SK-N-DZ (cell line): ENCODE measurements at regions not wholly inside any gene's neighbourhood (a gene's known extent, or its start where the extent isn't known, plus 50 kb on each side); places are given as distances from the start of the nearest gene placed in this dataset.

Experiments used
- DNase-seq: peaks from one replicate; pipeline ENCODE4 v3.0.0-alpha.2; 2015; ENCODE audit warnings: low spot score

DNA sequence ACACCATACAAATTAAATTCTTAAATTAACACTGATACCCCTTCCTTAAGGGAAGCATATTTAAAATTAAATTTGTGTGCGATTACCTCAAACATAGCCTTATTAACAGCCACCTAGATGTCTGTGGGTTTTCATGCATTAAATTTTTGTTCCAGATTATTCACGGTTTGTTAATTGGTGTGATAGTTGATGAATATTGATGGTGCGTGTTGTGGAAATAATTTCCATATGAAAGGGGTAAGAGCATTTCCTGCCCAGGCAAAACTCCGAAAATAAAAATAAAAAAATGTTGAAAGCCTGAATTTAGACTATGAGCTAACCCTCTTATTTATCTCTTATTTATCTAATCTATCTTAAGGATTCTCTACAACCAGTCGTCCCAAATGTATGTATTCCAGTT lies 679.3 kb upstream of the CELF2 start:
- DNase-seq: no peak

DNA sequence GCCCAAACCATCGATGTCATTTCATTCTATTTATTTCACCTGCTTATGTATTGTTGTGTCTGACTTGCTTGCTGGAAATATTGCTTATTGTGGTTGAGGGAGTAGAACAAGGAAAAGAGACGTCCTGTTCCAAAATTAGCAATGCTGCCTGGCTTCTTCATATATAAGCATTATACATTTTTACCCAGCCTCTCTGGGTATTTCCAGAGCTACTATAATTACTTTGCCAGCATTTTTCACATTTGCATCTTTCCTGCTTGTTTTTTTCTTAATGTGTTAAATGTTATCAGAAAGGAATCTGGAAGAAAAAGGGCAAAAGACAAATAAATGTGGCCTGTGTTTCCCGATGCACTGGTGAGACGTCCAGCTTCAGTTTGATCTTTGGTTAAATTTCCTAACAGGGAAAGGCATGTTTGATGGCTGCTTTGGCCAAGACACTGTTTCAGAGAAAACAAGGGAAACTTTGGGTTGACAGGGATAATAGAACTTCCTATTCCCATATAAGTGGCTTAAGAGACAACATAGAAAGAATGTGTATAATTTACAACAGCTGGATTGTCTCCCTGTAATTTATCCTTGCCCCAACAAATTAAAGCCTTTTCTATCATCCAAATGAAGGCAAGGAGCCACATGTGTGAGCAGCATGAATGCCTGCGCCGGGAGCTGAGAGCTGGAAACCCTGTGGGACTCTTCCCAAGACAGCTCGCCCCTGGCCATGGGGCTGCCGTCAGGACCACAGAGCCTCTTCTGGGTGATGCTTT lies 671.1 kb upstream of the CELF2 start:
- DNase-seq: no peak

DNA sequence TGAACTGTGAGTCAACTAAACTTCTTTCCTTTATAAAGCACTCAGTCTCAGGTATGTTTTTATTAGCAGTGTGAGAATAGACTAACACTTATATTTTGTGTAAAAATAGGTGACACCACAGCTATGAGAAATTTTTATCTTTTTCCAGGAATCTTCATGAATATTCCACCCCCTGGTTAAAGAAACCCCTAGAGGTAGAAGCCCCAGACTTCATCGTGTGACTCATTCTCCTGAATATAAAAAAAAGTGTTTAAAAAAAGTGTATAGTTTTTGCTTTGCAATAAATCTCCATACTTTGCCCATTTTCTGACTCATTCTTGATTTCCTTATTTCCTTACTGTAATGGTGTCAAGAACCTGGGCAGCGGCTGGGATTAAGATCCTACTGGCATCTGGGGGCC lies 667.6 kb upstream of the CELF2 start:
- no peak for DNase-seq

DNA sequence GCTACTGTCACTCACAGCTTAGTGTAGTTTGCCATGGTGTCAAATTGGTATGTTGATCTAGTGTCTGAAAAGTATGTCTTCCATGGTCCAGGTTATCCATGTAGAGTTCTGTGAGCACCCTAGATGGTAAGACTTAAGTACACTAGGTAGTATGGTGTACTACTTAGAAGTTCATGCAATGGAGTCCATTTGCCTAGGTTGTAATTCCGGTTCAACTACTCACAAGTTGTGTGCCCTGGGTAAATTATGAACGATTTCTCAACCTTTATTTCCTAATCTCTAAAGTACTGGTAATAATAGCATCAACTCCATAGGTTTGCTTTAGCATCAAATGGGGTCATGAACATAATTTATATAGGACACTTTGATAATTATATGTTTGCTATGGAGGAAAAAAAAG lies 666.2 kb upstream of the CELF2 start:
- DNase-seq: no peak

DNA sequence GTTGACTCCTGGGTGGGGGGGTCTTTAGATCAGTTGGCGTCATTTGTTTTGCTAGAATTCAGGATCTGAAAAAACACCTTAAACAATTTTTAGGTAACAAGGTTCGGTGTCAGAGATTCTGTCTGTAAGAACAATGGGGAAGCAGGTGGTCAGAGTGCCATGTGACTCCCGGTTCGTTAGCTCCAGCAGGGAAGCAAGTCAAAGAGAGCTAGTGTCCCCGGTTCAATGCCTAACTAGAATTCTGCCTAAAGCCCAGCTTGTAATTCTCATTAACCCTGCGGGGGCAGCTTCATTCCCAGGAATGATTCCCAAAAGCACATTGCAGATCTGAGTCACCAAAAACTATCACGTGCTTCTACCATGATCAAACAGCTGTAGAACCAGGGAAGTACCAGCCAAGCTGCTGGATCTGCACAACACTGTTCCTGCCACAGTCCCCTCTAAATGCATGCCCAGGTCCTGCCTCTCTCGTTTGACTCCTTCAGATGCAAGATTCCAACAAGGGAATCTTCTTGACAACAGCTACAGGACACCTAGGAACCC lies 664.3 kb upstream of the CELF2 start:
- no peak for DNase-seq

DNA sequence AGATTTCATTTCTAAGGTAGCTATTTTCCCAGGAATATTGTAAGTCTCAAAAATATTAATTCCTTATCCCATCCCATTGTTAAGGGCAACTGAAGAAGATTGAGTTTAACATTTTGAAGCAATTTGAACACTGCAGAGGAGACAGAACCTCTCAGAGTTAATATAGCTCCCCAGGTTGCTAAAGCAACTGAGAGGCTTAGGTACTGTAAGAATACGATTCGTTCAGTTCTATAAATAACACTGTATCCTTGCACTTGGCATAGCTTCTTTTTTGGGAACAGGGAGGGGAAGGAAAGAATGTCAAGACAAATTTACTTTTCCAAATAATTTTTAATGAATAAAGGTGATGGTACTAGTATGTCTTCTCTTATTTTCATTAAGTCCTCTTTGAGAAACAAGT lies 658.4 kb upstream of the CELF2 start:
- no peak for DNase-seq

DNA sequence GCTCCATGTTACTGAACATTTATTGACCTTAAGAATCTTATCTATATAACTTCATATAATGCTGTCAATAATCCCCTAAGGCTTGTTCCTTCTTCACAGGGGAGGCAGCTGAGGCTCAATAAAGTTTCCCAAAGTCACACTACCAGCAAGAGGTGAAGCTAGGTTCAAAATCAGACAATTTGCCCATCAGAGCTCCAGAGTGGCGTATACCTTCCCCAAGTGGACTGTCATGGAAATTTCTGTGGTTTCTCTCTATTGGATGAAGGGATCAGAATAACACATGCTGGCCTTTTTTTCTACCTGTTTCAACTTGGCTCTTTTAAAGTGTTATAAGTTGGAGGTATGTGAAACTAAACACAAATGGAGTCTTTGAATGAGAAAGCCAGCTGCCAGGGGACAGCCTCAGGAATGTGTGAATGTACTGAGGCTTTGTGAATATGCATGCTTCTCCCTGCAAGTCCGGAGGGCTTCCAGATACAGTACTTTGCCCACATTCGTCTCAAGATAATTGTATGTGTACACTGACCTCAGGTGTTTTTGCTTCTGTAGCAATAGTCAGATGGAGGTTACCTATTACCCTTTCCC lies 656.3 kb upstream of the CELF2 start:
- DNase-seq: no peak

DNA sequence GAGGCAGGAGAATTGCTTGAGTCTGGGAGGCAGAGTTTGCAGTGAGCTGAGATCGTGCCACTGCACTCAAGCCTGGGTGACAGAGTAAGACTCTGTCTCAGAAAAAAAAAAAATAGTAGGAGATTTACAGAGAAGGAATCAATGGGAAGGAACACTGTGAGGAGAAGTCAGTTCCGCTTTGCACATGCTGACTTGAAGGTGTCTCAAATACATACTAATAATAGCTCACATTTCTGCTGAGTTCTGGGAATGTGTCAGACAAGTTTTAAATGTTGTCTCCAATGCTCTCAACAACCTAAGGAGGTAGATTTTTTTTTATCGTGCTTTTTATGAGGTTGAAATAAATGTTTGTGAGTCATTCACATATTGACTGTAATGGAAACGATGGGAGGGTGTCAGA lies 654.9 kb upstream of the CELF2 start:
- no peak for DNase-seq

DNA sequence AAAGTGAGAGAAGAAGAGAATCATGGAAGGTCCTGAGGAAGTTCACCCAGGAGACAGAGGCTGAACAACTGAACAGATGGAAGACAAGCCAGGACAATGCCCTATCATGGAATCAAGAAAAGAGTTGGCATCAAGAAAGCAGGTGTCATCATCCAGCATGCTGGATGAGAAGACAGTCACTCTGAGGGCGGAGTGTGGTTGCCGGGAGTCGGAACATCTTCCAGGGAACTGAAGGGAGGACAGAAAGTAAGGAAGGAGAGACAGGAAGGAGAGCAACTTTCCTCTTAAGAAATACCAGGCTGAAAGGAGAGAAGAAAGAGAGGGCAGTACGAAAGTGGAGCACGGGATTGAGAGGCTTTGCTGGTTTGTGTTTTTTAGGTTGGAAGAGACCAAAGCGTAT lies 654.5 kb upstream of the CELF2 start:
- no peak for DNase-seq

DNA sequence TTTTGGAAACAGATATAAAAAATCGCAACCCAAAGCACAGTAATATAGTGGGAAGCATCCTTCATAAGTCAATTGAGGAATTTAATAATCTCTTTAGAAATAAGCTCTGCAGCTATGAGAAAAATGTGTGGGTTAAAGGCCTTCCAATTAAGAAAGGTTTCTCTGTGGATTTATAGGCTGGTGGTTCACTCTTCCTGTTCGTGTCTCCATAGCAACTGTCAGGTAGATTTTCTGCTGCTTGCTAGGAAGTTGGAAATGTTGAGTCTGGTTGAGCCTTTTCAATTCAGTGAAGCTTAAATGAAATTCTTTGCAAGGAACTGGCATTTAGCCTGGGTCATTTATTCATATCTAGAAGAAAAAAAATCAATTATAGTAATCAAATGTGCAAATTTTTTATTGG lies 652.8 kb upstream of the CELF2 start:
- DNase-seq: no peak

DNA sequence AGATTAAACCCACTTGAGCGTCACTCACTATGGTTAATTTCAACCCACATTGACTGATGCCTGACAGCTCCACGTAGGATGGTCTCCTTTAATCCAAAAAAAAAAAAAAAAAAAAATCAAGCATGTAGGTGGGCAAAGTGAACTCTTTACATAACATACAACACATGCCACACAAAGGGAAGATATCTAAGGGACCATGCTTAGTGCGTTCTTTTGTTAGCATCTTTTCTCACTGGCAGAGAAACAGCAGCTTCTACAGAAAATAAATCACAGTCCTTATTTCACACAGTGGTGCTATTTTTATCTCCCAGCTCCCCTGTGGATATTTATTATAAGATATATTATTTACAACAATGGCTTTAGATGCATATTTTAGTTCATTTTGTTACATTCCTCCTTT lies 652.0 kb upstream of the CELF2 start:
- DNase-seq: no peak

DNA sequence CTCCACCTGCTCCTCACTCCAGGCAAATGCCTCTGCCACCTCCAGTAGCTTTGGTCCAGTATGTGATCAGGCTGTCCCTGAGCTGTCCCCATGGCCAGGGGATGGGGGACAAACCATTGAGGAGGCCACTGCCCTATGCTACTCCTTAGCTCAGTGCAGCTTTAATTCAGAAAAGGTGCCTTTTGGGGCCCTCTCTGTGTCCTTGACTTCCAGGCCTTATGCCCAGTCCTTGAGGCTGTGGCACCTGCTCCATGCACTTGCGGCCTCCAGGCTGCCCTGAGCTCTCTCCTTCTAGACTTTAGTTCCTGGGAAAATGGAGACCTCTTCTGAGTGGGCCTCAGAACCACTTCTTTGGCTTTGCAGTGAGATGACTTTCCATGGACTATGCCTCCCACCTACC lies 650.8 kb upstream of the CELF2 start:
- DNase-seq: no peak

DNA sequence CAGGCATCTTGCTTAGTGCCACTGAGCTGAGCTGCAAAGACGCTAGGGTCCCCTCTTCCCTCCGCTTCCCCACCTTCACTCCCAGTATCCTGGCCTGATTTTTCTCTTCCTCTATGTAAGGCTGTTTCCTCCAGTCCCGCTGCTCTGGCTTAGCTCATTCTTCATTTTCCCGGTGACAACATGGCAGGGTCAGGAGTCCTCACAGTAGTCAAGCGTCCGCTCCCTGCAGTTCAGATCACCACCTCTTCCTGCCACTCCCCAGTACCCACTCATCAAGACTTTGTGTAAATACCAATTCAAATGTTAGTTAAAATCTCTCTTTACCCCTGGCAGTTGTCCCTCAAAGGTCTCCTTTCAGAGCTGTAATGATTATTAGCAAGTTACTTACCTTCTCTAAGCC lies 650.4 kb upstream of the CELF2 start:
- DNase-seq: no peak

DNA sequence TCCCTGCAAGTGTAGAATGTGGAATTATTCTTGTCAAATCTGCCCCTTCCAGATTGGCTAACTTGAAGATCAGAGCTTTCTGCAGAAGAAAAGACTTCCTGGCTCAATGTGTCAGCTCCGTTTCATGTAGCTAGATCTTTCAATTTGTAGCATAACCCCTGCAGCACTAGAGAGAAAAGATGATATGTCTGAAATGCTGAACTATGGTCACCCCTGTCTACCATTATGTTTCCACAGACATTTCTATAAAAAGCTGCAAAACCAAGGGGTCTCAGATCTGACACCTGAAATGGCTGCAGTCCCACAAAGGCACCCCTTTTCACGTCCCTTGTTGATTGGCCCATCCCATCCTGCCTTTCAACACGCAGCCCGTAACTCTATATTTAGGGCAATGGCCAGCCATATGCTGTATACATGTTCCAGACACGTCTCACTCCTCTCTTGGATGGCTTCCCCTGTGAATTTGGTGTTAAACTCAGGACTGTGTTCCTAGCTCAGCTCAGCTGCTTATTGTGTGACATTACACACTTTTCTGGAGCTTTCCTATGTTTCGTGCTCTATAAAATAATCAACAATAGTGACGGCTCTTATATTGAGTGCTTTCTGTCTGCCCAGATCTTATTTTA lies 648.6 kb upstream of the CELF2 start:
- no peak for DNase-seq

DNA sequence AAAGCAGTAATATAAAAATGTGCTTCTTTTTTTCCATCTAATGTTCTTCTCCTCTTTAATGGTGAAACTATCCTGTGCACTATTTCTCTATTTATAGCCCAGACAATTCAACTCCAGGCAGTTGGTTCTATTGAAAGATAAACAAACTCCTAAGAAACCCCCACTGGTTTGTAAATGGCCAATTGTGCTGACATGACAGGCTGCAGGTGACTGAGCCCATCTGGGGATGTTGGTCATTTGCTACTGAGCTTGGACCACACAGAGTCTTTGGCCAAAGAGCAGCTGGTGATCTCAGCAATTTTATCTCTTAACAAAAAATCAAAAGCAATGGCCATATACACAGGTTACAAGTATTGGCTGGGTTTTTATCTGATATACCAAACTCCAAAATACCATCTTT lies 631.8 kb upstream of the CELF2 start:
- DNase-seq: no peak

DNA sequence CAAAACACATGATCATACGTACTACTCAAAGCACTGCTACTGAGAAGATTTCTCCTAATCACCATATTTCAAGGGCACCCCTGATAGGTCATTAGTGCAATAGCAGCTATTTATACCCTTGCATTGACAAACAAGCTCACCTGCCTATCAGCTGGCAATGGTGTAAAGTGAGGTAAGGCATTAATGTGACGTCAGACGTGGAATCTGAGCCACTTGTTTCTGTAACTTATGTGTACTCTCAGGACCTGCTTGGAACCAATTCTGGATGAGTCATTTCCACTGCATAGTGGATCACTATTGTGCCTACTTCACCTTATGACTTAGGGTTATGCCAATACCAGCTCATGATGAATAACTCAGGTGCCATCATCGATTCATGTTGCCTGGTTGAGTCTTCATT lies 628.5 kb upstream of the CELF2 start:
- no peak for DNase-seq

DNA sequence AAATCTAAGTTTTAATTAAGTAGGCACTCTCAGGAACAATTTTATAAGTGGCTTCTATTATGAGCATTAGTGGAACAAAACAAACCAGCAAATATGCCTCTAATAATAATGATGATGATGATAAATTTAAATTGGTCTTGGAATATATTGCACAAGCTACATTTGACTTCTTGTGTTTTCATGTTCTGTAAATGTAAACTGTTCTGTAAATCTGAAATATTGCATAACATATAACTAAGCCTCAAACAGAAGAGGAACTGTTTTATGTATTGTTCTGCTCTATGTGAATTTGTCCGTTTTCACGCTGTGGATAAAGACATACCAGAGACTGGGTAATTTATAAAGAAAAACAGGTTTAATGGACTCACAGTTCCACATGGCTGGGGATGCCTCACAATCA lies 625.2 kb upstream of the CELF2 start:
- no peak for DNase-seq

DNA sequence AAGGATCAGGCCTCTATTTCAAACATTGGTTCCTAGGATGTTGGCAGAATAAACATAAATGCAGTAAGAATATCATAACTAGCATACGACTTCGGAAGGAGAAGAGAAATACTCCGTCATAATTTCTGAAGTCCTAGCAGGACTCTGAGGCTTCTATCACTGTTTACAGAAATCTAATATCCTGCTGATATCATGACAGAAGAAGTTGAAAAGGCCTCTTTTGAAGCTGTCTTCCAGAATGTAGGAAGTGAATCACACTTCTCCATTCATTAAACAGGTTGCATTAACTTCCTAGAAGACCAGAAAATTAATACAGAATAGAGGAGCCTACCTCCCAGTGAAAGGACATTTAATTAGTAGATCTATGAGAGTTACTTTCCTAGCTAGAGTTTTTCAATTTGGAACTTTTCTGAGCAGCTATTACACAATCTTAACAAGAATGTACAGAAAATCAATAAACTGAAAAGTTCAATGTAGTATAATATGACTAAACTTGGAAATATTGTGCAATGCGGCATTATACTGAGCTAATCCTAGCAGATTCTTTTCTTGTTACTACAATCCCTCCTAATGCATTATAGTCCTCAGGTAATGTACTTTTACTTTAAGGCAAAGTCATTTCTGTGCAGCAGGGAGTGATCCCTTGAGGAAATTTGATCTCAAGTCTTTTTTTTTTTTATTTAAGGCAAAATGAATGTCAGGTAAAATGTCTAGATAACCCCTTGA lies 622.6 kb upstream of the CELF2 start:
- DNase-seq: no peak

DNA sequence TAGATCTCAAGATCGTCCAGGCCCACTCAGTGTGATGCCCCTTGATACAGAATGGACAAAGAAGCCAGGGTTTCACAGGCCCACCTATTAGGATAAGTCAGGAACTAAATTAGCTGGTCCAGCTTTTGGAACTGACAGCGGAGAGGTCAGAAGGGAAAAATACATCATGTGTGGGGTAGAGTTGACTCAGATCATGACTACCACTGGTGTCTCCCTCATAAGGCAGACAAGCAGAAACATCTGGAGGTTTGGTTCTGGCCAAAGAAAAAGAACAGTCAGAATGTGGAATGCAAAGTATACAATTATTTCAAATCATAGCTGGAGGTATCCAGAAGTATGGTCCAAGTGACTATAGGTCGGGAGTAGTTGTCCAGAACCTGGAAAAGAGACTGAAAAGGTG lies 621.1 kb upstream of the CELF2 start:
- DNase-seq: no peak

DNA sequence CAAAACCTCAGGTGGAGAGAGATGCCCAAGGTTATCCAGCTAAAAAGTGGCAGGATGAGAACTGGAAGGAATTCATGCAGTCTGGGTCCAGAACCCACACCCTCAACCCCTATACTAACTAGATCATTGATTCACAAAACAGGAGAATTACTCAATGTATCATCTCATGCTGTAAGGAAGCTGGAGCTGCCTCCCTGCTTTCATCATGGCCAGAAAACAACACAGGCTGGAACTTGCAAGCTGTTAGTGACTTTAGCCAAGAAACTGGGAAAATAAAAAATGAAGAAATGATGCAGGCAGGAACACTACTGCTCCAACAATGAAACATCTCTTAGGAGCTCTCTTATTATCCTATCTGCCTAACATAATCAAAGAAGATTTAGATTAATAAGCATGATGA lies 619.8 kb upstream of the CELF2 start:
- DNase-seq: no peak

DNA sequence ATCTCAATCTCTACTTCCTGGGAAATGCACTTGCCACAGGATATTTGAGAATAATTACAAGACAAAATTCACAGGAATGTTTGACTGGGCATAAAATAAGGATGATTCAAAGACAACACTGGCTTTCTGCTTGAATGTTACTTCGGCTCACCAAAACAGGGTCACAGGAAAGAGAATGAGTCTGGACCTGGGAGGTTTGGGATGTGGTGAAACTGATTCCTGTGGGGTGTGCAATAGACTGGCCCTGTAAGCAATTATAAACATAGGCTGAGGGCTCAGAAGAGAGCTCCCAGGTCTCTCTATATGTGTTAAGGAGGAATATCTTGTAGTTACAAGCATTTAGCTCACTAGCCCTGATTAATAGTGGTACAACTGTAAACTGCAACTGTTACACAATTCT lies 613.9 kb upstream of the CELF2 start:
- DNase-seq: no peak

DNA sequence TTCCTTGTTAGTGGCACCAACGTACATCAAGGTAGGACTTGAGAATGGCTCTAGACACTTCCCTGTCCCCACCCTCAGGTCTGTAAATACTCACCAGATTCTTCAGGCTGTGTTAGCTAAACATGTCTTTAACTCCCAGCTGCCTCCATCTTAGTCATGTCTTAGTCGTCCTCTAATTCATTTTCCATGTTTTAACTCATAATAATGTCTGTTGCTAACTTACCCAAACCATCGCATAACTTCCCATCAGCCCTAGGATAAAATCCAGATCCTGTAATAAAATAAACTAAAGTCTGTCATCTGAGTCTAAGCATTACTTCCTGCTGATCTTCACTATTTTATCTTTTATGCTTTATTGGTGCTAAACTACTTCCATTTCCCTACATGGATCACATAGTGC lies 600.0 kb upstream of the CELF2 start:
- DNase-seq: no peak
